ENCODE measurements at regions not wholly inside any gene's neighbourhood (a gene's known extent, or its start where the extent isn't known, plus 50 kb on each side); places are given as distances from the start of the nearest gene placed in this dataset.
"Not testable (repeated sequence)": the region's sequence is repeated elsewhere in the genome, so short reads cannot be mapped to it uniquely, and the experiment has no call there.

DNA sequence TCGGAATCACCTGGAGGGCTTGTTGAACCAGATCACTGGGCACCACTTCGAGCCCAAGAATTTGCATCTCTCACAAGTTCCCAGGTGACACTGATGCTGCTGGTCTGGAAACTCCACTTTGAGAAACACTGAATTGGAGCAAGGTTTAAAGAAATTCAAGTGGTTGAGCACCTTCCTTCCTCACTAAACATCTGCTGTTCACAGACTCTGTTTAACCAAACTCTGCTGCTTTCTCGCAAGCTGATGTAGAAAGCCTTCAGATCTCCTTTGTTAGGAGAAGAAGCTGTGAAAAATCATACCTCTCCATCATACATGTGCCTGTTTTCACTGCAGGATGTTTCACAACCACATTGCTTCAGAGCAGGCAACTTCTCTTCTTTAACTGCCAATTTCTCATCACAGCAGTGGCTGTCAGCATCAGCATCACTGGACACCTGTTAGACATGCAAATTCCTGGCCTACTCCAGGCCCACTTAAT, 87.5 kb upstream of the TOP1 start:
- DNase-seq = no peak

DNA sequence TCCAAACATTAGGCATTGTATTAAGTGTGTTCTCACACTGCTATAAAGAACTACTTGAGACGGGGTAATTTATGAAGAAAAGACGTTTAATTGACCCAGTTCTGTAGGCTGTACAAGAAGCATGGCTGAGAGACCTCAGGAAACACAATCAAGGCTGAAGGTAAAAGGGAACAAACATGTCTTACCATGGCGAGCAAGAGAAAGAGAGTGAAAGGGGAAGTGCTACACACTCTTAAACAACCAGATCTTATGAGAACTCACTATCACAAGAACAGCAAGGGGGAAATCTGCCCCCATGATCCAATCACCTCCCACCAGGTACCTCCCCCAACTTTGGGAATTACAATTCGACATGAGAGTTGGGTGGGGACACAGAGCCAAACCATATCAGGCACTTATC, 86.6 kb upstream of the TOP1 start:
- no peak for DNase-seq

- no peak for DNase-seq
Observed at GRCh38 chr20:40942775-40943174, 85.8 kb upstream of the TOP1 start.

DNA sequence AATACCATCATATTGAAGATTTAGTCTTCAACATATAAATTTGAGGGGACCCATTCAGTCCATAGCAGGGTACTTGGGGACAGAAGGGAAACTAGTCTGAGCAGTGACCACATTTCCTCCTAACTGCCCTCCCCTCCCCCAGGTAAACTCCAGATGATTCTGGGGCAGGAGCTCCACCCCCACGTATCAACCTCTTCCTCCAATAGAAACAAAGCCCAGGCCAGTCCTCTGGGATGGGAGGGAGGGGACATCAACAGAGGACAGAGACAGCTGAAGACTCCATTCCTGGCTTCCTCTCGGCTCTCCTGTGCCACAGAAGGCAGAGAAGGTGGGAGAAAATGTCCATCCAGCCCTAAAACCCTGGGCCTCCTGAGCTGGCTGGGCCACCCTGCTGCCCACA, 85.0 kb upstream of the TOP1 start:
- DNase-seq = no peak

- no peak for DNase-seq
Observed at GRCh38 chr20:40945189-40945588, 83.4 kb upstream of the TOP1 start.

- DNase-seq = no peak
Observed at GRCh38 chr20:40945754-40946450, 82.7 kb upstream of the TOP1 start.

GRCh38 chr20:40946451-40946850, 82.2 kb upstream of the TOP1 start:
- no peak for DNase-seq

- no peak for DNase-seq
Observed at GRCh38 chr20:40948465-40949267, 80.0 kb upstream of the TOP1 start.

DNA sequence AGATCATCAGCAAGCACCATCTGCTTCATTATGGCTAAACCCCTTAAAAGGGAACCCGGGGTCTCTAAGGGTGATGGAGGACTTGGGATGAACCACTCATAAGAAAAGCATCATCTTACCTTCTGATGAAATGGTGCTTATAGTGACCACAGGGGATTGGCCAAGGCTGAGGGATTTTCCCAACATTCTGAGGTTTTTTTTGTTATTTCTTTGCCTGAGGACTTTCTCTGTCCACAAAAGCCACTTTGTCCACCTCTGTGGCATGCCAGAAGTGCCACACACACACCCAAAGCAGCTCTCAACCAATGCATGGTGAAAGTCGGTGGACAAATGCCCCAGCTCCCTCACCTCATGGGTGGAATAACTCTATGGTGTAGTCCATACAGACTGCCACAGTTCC, 79.3 kb upstream of the TOP1 start:
- no peak for DNase-seq

- DNase-seq = no peak
Observed at GRCh38 chr20:40952136-40952535, 76.5 kb upstream of the TOP1 start.

DNA sequence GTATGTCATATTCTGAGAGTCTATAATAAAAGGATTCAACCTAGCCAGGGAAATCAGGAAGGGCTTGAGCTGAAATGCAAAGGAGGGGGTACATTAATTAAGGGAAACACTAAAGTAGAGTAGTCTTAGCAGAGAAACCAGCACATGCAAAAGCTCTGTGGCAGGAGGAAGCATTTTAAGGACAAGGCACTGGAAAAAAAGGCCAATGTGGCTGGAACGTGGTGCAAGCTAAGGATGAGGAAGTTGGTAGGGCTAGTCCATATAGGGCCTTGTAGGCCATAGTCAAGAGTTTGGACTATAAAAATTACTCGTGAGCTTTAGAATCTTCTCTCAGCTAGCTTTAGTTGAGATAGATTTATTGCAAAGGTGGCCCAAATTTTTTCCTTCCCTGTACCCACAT, 75.2 kb upstream of the TOP1 start:
- no peak for DNase-seq

DNA sequence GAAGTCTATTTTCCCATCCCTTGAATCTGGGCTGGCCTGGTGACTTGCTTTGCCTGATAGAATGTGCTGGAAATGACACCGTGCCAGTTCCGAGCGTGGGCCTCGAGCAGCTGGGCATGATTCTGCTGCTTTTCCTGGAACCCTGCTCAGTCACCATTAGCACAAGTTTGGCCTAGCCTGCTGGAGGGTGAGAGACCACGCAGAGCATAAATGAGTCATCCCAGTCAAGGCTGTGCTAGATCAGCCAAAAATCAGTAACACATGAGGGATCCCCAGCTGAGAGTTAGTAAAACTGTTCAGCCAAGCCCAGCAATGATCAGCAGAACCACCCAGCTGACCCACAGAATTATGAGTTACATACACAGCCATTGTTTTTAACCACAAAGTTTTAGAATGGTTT, 74.8 kb upstream of the TOP1 start:
- no peak for DNase-seq

GRCh38 chr20:40954521-40955165, 74.0 kb upstream of the TOP1 start:
- DNase-seq = no peak

DNA sequence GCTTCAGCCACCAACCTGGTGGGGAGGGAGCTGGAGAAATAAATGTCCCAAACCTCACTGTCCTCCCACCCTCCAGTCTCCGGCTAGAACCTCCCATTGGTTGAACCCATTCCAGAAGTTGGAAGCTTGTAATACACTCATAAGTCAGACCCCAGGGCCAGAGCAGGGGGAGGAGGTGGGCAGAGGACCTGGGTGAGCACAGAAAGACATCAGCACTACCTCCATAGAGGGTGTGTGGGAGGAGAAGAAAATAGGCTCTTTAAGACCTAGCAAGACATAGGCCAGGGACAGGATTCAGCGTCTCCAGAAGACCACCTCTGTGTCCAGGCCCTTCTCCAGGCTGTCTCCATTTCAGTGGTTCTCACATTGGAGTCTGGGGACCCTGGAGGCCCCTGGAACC, 73.3 kb upstream of the TOP1 start:
- DNase-seq = no peak

DNA sequence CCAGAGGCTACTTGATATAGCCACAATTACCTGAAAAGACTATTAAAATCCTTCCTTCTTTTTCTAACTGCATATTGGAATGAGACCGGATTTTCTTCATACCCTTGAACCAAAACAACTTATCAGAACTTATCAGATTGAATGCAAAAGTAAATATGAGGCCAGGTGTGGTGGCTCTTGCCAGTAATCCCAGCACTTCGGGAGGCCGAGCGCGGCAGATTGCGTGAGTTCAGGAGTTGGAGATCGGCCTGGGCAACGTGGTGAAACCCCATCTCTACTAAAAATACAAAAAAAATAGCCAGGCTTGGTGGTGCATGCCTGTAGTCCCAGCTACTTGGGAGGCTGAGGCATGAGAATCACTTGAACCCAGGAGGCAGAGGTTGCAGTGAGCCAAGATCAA, 72.8 kb upstream of the TOP1 start:
- not testable (repeated sequence) for DNase-seq

DNA sequence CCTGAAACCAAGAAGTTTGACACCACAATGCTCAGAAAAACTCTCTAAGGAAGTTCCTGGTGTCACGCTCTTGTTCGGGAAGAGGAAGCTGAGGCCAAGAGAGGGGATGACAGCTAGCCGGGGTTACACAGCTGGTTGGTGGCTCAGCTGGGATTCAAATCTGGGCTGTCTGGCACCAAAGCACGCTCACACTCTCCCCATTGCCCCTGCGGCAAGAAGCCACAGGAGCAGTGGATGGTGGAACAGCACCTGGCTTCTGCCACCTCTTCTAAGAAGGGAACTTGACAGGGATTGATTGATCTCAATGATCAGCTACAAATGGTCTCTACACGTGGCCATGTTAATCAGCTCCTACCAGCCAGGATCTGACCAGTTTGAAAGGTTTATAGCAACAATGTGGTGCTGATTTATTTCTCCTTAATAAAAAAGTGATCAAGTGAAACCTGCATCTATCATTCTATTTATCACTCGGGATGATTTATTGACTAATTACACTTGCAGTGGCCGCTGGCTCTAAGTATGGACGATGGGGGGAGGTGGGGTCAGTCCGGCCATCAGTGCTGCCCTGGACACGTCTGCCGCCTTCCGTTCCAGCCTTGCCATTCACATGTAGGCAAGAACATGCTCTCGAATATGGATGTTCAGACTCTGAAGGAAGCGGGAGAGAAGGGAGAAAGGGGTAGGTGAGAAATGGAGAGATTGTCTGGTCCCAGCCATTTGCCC, 71.9 kb upstream of the TOP1 start:
- DNase-seq = no peak

- no peak for DNase-seq
Observed at GRCh38 chr20:40957265-40957760, 71.3 kb upstream of the TOP1 start.

- DNase-seq = no peak
Observed at GRCh38 chr20:40958598-40958997, 70.0 kb upstream of the TOP1 start.

GRCh38 chr20:40959325-40960092, 69.1 kb upstream of the TOP1 start:
- no peak for DNase-seq

DNA sequence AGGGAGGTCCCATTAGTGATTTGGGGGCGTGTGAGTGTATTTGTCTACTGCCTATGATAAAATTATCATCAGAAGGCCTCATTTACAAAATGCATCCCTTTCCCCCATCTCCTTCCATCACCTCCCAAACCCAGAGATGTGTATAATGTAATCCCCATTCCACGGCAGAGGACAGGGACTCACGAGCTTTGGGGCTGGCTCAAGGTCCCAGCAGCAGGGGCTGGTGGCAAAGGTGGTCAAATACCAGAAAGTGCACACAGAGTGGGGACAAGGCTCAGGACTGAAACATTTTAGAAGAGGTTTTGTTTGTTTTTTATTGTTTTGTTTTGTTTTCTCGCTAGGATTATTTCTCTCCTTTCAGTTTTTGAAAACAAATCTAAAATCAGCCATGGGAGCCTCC, 68.5 kb upstream of the TOP1 start:
- DNase-seq = no peak

GRCh38 chr20:40960521-40960956, 68.1 kb upstream of the TOP1 start:
- no peak for DNase-seq

GRCh38 chr20:40961176-40961575, 67.4 kb upstream of the TOP1 start:
- no peak for DNase-seq
